ENCODE measurements at regions not wholly inside any gene's neighbourhood (a gene's known extent, or its start where the extent isn't known, plus 50 kb on each side); places are given as distances from the start of the nearest gene placed in this dataset.

GRCh38 chr14:104373055-104373854, 206.3 kb upstream of the C14orf180 start:
- no peak for DNase-seq

DNA sequence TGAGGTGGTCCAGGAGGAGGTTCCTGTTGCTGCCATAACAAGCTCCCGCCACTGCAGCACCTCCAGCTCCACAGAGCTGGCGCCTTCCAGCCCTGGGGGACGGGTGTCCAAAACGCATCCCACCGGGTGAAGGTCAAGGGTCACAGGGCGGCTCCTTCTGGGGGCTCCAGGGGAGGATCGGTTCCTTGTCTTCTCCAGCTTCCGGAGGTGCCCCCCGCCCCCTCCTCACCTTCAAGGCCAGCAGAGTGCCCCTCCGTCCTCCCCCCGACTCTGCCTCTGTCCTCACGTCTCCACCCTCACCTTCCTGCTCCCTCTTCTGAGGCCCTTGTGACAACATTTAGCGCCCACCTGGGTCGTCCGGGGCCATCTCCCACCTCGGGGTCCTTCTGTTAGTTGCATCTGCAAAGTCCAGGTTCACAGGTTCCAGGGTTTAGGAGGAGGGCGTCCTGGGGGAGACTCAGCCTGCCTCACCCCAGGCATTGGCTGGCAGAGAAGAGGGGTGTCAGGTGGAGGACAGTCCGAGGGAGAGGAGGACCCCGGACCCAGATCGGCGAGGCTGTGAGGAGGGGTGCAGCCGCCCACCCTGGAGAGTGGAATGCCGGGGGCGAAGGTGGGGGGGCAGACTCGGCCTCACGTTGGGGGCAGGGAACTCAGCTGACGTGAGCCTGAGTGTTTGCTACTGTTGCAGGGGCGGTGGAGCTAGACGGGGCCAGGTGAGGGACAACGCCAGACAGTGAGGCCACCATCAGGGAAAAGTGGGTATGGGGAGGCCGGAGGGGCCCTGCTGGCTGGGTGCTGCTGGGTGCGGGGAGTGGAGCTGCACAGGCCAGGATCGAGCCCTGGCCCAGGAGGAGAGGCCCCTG, 205.5 kb upstream of the C14orf180 start:
- DNase-seq = no peak

DNA sequence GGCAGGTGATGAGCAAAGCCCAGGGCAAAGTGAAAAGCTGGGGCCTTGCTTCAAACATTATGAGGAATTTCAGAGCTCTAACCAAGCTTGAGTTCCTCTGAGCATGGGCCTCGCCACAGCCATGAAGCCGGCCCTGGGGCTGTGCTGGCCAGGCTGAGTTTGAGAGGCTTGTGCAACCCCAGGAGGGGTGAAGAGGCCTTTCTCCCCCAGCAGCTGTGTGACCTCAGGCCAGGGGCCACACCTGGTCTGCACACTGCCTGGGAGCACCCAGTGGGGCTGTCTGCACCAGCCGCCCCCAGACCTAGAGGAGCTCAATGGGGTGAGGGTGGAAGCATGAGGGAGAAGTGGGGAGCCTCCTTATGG, 204.9 kb upstream of the C14orf180 start:
- DNase-seq = no peak

GRCh38 chr14:104375551-104376201, 203.9 kb upstream of the C14orf180 start:
- no peak for DNase-seq

GRCh38 chr14:104376202-104377140, 203.1 kb upstream of the C14orf180 start:
- no peak for DNase-seq

GRCh38 chr14:104377256-104377655, 202.3 kb upstream of the C14orf180 start:
- no peak for DNase-seq

DNA sequence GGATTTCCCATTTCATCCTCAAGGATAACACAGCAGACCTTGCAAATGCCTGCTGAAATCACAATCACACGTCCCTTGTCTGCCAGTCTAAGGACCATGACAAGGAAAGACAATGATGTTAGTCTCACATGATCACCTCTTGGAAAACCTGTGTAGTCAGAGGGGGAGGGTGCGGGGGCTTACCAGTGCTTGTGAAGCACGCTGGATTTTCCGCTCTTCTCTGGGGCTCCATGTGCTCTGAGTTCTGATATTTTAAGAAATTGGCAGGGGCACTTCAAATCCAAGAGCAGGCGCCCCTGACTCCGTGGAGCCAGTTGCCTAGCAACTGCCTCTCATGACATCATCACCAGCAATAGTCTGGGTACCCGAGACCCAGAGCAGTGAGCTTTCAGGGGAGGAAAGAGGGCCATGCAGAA, 200.9 kb upstream of the C14orf180 start:
- DNase-seq = no peak

DNA sequence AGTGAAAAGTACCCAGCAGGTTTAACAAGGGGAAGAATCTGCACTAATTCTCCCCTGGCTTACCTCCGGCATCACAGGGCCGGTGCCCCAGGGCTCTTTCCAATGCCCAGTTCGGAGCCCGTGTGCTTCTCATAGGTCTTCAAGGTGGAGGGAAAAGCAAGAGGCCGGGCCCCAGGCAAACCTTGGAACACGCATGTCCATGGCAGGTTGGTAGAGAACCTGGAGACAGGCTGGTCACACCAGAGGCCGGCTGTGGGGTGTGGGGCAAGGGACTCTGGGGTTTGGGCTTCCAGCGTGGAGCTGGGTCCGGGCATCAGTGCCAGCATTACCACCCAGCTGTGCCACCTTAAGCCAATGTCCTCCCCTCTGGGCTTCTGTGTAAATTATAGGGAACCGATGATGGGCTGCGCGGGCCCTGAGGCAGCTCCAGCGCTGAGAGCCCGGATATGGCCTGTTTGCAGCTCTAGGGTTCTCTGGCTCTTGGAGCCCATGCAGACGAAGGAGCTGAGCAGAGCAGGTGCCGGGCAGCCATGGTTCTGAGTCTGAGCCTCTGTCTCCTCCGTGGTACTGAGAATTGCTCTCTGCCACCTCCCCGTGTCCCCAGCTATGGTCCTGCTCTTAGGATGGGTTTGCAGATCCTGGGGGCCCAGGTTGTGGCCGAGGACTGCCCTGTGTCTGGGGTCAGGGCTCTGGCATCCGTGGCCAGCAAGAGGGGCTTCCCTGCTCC, 197.0 kb upstream of the C14orf180 start:
- no peak for DNase-seq

DNA sequence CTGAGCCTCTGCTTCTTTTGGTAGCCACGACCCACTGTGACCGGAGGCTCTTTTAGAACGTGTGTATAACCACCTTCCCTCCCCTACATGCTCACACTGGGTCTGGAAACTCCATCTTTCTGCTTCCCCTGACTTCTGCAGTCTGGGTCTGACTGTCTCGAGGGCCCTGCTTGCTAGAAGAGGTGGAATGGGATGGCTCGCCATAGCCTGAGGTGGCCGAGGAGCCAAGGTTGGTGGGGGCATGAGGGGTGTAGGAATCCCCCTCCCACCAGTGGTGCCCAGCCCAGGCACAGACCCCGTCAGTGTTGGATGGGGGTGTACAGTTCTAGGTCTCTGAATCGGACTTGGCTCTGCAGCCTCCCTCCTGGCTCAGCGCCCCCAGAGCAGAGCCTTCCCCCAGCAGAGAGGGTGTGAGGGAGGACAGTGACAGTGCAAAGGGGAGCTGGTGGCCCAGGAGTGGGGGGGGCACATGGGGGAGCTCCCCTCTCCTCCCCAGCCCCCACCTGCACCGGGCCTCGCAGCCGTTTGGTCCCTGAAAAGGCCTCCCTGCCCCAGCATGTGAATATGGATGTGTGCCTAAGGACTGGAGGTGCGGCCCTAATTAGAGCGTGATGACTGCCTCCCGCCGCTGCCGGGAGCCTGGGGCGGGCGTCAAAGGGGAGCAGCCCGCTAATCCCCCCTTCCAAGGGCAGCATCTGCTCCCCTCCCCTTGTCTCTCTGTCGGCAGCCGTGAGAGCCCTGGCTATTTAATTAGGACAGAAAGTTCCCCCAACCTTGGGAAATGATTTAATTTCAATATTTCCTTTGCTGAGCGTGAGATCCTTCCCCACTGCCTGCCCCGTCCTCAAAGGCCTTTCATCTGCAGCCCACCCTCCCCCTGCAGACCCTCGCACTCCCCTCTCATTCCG, 196.2 kb upstream of the C14orf180 start:
- no peak for DNase-seq

- no peak for DNase-seq
Measured at GRCh38 chr14:104383996-104384775, 195.4 kb upstream of the C14orf180 start.

GRCh38 chr14:104384776-104385071, 194.8 kb upstream of the C14orf180 start:
- no peak for DNase-seq

DNA sequence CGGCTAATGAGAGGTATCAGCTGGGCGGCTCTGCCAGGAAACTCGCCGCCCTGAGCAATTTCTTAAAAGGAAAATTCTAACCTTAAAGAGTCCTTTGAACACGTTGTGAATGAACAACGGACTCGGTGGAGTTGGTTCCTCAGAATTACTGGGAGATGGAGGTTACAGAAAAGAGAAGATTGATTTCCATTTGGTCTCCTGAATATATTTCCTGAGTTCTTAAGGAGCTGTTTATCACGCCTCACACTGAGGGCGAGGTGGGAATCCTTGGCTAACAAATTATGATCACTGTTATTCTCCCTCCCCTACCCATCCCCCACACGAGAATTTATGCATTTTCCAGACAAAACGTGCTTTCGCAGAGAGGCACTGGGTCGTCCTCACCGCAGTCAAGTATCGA, 194.5 kb upstream of the C14orf180 start:
- DNase-seq = no peak

DNA sequence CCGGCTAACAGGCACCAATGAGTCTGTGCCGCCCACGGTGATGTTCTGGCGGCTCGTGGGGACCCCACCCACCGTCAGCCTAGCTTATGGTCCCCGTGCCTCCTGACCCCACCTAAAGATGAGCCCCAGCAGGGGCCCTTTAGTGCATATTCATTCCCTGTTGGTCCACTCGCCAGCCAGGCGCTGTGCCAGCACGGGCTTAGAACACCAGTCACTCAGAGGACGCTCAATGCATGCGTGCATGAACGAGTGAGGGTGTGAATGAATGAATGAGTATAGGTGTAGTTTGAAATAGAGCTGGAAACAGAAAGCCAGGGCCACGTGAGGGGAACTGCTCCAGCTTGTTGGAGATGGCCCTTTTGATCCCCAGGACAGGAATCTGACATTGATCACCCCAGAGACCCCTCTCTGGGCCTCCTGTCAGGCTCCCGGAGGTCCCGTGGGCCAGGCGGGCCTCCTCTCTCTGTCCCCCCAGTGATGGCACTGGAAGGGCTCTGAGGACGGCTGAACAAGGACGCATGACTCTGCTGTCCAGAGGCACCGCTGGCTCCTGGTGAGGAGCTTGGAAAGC, 193.9 kb upstream of the C14orf180 start:
- no peak for DNase-seq

GRCh38 chr14:104386151-104386841, 193.3 kb upstream of the C14orf180 start:
- no peak for DNase-seq

GRCh38 chr14:104387022-104388010, 192.2 kb upstream of the C14orf180 start:
- no peak for DNase-seq

DNA sequence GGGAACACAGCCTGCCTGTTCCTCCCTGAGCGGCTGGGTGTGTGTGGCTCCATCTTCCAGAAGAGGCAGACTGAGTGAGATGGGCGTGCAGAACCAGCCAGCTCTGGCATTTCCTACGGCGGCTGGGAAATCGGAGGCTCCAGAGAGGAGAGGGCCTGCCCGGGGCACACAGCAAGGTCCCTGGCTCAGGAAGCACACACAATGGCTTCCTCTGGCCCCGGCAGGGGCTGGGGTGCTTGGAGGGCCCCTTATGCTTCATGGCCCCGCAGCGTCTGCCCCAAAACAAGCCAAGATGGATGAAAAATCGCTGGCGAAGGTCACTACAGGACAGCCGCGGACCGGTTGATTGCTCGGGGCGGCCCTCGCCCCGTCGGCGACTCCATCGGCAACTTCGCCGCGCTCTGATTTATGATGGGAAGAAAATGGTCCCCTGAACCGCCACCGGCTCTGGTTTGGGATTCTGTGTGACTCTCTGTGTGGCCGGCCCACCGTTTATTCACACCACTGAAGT, 191.5 kb upstream of the C14orf180 start:
- no peak for DNase-seq

GRCh38 chr14:104388541-104389325, 190.8 kb upstream of the C14orf180 start:
- no peak for DNase-seq

Data from midbrain (tissue), 1 donor.